Suprapubic skin (tissue), 4 donors: ENCODE measurements at regions not wholly inside any gene's neighbourhood (a gene's known extent, or its start where the extent isn't known, plus 50 kb on each side); places are given as distances from the start of the nearest gene placed in this dataset.

Experiments
- EP300 ChIP-seq: sonication (generic); formaldehyde crosslinking; IDR thresholded peaks from one replicate; pipeline ENCODE4 v1.6.1; 2017; ENCODE audit warnings: antibody characterized with exemption
- POLR2A ChIP-seq, 2 donors: fragments of 450-650 bp; IDR thresholded peaks; one replicate each; pipeline ENCODE4 v1.6.1; 2017; ENCODE audit warnings: antibody characterized with exemption in 2 of 2, mild to moderate bottlenecking in 2 of 2, moderate library complexity in 2 of 2
- POLR2AphosphoS5 ChIP-seq, 3 donors: sonication (generic); formaldehyde crosslinking; IDR thresholded peaks; one replicate each; pipeline ENCODE4 v1.6.1; 2017; ENCODE audit warnings: antibody characterized with exemption in 3 of 3
- TF ChIP-seq, protein P1 (sequence below), 2 donors: fragments of 200-600 bp in 1 of 2; fragments of 450-650 bp in 1 of 2; sonication (generic) in 1 of 2; IDR thresholded peaks; one replicate each; pipeline ENCODE4 v1.5.1; 2016 to 2019; ENCODE audit warnings: antibody characterized with exemption in 2 of 2, mild to moderate bottlenecking in 1 of 2, moderate library complexity in 1 of 2

DNA sequence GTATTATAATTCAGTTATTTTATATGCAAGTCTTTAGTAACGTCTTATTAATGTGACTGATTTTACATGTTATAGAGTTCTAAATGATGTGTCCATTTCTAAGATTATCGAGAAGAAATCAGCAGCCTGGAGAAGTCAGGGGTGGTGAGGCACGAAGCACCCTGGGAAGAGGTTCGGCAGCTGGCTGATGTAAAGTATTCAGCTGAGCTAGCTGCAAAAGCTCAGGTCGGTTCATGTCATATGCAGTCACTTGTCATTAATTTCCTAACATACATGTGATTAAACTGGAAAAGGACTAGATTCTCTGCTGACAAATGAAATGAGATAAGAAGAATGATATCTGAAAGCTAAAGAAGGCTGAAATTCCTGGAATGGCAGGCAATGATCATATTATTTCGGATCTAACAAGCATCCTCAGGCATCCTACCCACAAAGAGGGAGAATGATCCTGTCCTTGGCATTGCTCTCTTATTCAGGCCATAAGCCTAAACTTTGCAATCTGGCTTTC lies 383.0 kb upstream of the SLITRK1 start:
- TF ChIP-seq, protein P1, sequence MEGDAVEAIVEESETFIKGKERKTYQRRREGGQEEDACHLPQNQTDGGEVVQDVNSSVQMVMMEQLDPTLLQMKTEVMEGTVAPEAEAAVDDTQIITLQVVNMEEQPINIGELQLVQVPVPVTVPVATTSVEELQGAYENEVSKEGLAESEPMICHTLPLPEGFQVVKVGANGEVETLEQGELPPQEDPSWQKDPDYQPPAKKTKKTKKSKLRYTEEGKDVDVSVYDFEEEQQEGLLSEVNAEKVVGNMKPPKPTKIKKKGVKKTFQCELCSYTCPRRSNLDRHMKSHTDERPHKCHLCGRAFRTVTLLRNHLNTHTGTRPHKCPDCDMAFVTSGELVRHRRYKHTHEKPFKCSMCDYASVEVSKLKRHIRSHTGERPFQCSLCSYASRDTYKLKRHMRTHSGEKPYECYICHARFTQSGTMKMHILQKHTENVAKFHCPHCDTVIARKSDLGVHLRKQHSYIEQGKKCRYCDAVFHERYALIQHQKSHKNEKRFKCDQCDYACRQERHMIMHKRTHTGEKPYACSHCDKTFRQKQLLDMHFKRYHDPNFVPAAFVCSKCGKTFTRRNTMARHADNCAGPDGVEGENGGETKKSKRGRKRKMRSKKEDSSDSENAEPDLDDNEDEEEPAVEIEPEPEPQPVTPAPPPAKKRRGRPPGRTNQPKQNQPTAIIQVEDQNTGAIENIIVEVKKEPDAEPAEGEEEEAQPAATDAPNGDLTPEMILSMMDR (IDR thresholded peaks at IDR 0.05), result no peak
- TF ChIP-seq POLR2AphosphoS5 (IDR thresholded peaks at IDR 0.05) (no peak), POLR2A (IDR thresholded peaks at IDR 0.05) (no peak), EP300 (no peak)
